GM12878 (cell line): ENCODE measurements at regions not wholly inside any gene's neighbourhood (a gene's known extent, or its start where the extent isn't known, plus 50 kb on each side); places are given as distances from the start of the nearest gene placed in this dataset.

Experiments used
- MTA3 ChIP-seq: IDR thresholded peaks from 2 replicates; pipeline ENCODE4 v1.6.1; 2012; ENCODE audit warnings: low read length, inconsistent platforms, borderline replicate concordance
- NFYA ChIP-seq: IDR thresholded peaks from 2 replicates; pipeline ENCODE4 v1.6.1; 2011; ENCODE audit warnings: low read depth, mild to moderate bottlenecking, low read length, improper control_type of control experiment, borderline replicate concordance
- POLR2AphosphoS5 ChIP-seq: IDR thresholded peaks from 2 replicates; pipeline ENCODE4 v1.6.1; 2011; ENCODE audit warnings: mild to moderate bottlenecking, low read length, inconsistent platforms
- POU2F2 ChIP-seq: IDR thresholded peaks from 3 replicates; pipeline ENCODE4 v1.6.1; 2011; ENCODE audit warnings: low read depth, mild to moderate bottlenecking, low read length, borderline replicate concordance
- SKIL ChIP-seq: fragments of 450-650 bp; IDR thresholded peaks from 2 replicates; pipeline ENCODE4 v1.6.1; 2017; ENCODE audit warnings: mild to moderate bottlenecking, low read depth, inconsistent platforms; ENCODE audit not compliant: poor library complexity, severe bottlenecking
- TAF1 ChIP-seq: IDR thresholded peaks from 2 replicates; pipeline ENCODE4 v1.6.1; 2011; ENCODE audit warnings: mild to moderate bottlenecking, low read depth, low read length, borderline replicate concordance
- WRNIP1 ChIP-seq: IDR thresholded peaks from 2 replicates; pipeline ENCODE4 v1.6.1; 2011; ENCODE audit warnings: low read depth, low read length, improper control_type of control experiment, borderline replicate concordance
- ZNF622 ChIP-seq: fragments of 450-650 bp; IDR thresholded peaks from 2 replicates; pipeline ENCODE4 v1.6.1; 2017; ENCODE audit warnings: mild to moderate bottlenecking, inconsistent platforms
- TF ChIP-seq, protein P1 (sequence below): fragments of 450-650 bp; IDR thresholded peaks from 2 replicates; pipeline ENCODE4 v1.6.1; 2017; ENCODE audit warnings: mild to moderate bottlenecking, moderate library complexity
- TF ChIP-seq, protein P2 (sequence below): fragments of 450-650 bp; IDR thresholded peaks from 2 replicates; pipeline ENCODE4 v1.6.1; 2014; ENCODE audit warnings: mild to moderate bottlenecking
- TF ChIP-seq, protein P3 (sequence below): IDR thresholded peaks from 2 replicates; pipeline ENCODE4 v1.6.1; 2012; ENCODE audit warnings: low read depth, low read length, improper control_type of control experiment
- TF ChIP-seq, protein P4 (sequence below): fragments of 450-650 bp; IDR thresholded peaks from 2 replicates; pipeline ENCODE4 v1.6.1; 2017; ENCODE audit warnings: mild to moderate bottlenecking, moderate library complexity

GRCh38 chr3:22199095-22199494, 448.1 kb upstream of the ZNF385D start (continued):
- TF ChIP-seq, protein P1, sequence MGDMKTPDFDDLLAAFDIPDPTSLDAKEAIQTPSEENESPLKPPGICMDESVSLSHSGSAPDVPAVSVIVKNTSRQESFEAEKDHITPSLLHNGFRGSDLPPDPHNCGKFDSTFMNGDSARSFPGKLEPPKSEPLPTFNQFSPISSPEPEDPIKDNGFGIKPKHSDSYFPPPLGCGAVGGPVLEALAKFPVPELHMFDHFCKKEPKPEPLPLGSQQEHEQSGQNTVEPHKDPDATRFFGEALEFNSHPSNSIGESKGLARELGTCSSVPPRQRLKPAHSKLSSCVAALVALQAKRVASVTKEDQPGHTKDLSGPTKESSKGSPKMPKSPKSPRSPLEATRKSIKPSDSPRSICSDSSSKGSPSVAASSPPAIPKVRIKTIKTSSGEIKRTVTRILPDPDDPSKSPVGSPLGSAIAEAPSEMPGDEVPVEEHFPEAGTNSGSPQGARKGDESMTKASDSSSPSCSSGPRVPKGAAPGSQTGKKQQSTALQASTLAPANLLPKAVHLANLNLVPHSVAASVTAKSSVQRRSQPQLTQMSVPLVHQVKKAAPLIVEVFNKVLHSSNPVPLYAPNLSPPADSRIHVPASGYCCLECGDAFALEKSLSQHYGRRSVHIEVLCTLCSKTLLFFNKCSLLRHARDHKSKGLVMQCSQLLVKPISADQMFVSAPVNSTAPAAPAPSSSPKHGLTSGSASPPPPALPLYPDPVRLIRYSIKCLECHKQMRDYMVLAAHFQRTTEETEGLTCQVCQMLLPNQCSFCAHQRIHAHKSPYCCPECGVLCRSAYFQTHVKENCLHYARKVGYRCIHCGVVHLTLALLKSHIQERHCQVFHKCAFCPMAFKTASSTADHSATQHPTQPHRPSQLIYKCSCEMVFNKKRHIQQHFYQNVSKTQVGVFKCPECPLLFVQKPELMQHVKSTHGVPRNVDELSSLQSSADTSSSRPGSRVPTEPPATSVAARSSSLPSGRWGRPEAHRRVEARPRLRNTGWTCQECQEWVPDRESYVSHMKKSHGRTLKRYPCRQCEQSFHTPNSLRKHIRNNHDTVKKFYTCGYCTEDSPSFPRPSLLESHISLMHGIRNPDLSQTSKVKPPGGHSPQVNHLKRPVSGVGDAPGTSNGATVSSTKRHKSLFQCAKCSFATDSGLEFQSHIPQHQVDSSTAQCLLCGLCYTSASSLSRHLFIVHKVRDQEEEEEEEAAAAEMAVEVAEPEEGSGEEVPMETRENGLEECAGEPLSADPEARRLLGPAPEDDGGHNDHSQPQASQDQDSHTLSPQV, result no peak
- no peak for TF ChIP-seq ZNF622
- TF ChIP-seq, protein P2, sequence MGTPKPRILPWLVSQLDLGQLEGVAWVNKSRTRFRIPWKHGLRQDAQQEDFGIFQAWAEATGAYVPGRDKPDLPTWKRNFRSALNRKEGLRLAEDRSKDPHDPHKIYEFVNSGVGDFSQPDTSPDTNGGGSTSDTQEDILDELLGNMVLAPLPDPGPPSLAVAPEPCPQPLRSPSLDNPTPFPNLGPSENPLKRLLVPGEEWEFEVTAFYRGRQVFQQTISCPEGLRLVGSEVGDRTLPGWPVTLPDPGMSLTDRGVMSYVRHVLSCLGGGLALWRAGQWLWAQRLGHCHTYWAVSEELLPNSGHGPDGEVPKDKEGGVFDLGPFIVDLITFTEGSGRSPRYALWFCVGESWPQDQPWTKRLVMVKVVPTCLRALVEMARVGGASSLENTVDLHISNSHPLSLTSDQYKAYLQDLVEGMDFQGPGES, result no peak
- TF ChIP-seq, protein P3, sequence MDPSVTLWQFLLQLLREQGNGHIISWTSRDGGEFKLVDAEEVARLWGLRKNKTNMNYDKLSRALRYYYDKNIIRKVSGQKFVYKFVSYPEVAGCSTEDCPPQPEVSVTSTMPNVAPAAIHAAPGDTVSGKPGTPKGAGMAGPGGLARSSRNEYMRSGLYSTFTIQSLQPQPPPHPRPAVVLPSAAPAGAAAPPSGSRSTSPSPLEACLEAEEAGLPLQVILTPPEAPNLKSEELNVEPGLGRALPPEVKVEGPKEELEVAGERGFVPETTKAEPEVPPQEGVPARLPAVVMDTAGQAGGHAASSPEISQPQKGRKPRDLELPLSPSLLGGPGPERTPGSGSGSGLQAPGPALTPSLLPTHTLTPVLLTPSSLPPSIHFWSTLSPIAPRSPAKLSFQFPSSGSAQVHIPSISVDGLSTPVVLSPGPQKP, result no peak
- TF ChIP-seq POU2F2, result no peak
- TF ChIP-seq NFYA, result no peak
- no peak for TF ChIP-seq POLR2AphosphoS5
- TF ChIP-seq WRNIP1, result no peak
- TF ChIP-seq, protein P4, sequence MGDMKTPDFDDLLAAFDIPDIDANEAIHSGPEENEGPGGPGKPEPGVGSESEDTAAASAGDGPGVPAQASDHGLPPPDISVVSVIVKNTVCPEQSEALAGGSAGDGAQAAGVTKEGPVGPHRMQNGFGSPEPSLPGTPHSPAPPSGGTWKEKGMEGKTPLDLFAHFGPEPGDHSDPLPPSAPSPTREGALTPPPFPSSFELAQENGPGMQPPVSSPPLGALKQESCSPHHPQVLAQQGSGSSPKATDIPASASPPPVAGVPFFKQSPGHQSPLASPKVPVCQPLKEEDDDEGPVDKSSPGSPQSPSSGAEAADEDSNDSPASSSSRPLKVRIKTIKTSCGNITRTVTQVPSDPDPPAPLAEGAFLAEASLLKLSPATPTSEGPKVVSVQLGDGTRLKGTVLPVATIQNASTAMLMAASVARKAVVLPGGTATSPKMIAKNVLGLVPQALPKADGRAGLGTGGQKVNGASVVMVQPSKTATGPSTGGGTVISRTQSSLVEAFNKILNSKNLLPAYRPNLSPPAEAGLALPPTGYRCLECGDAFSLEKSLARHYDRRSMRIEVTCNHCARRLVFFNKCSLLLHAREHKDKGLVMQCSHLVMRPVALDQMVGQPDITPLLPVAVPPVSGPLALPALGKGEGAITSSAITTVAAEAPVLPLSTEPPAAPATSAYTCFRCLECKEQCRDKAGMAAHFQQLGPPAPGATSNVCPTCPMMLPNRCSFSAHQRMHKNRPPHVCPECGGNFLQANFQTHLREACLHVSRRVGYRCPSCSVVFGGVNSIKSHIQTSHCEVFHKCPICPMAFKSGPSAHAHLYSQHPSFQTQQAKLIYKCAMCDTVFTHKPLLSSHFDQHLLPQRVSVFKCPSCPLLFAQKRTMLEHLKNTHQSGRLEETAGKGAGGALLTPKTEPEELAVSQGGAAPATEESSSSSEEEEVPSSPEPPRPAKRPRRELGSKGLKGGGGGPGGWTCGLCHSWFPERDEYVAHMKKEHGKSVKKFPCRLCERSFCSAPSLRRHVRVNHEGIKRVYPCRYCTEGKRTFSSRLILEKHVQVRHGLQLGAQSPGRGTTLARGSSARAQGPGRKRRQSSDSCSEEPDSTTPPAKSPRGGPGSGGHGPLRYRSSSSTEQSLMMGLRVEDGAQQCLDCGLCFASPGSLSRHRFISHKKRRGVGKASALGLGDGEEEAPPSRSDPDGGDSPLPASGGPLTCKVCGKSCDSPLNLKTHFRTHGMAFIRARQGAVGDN, result no peak
- TF ChIP-seq SKIL, result no peak
- no peak for TF ChIP-seq TAF1
- no peak for TF ChIP-seq MTA3
